GM23338 (cell line): ENCODE measurements at regions not wholly inside any gene's neighbourhood (a gene's known extent, or its start where the extent isn't known, plus 50 kb on each side); places are given as distances from the start of the nearest gene placed in this dataset.

ENCODE experiments used
- ATAC-seq: fragments of 200-7000 bp; cut with Tn5 transposase; 3 replicates; pipeline ENCODE4 v1.9.1; 2020
- DNase-seq: peaks from one replicate; pipeline ENCODE4 v3.0.0-alpha.2; 2015; ENCODE audit warnings: low spot score
- H2AFZ ChIP-seq: fragments of 200-600 bp; sonication (generic); 2 replicates; pipeline ENCODE4 v1.8.0; 2016; ENCODE audit warnings: antibody characterized with exemption, mild to moderate bottlenecking, moderate library complexity
- H3F3A ChIP-seq: fragments of 200-600 bp; sonication (generic); replicated peaks from 2 replicates; pipeline ENCODE4 v1.8.0; 2017; ENCODE audit warnings: antibody characterized with exemption, mixed run types, low read depth
- H3K27ac ChIP-seq: fragments of 200-600 bp; sonication (generic); 2 replicates; pipeline ENCODE4 v1.6.1; 2016; ENCODE audit warnings: low read depth
- H3K27me3 ChIP-seq: fragments of 200-600 bp; sonication (generic); 2 replicates; pipeline ENCODE4 v1.8.0; 2016; ENCODE audit warnings: mild to moderate bottlenecking, mixed run types, moderate library complexity; ENCODE audit not compliant: insufficient read depth
- H3K36me3 ChIP-seq: fragments of 200-600 bp; sonication (generic); 2 replicates; pipeline ENCODE4 v1.8.0; 2016; ENCODE audit warnings: mild to moderate bottlenecking; ENCODE audit not compliant: insufficient read depth
- H3K4me1 ChIP-seq: fragments of 200-600 bp; sonication (generic); 2 replicates; pipeline ENCODE4 v1.8.0; 2016; ENCODE audit warnings: mild to moderate bottlenecking, moderate library complexity; ENCODE audit not compliant: insufficient read depth
- H3K4me2 ChIP-seq: fragments of 200-600 bp; sonication (generic); 2 replicates; pipeline ENCODE4 v1.7.1; 2017; ENCODE audit warnings: mixed run types
- H3K4me3 ChIP-seq: fragments of 200-600 bp; sonication (generic); 2 replicates; pipeline ENCODE4 v1.6.1; 2016; ENCODE audit warnings: mixed run types
- H3K79me2 ChIP-seq: fragments of 200-600 bp; sonication (generic); replicated peaks from 2 replicates; pipeline ENCODE4 v1.8.0; 2017; ENCODE audit warnings: mild to moderate bottlenecking; ENCODE audit not compliant: insufficient read depth
- H3K9me2 ChIP-seq: fragments of 200-600 bp; sonication (generic); 2 replicates; pipeline ENCODE4 v1.8.0; 2017; ENCODE audit not compliant: insufficient read depth
- H4K20me1 ChIP-seq: fragments of 200-600 bp; sonication (generic); replicated peaks from 2 replicates; pipeline ENCODE4 v1.8.0; 2017; ENCODE audit warnings: mild to moderate bottlenecking; ENCODE audit not compliant: insufficient read depth
- H3K27ac Mint-ChIP-seq: 2 replicates; pipeline ENCODE4 v1.8.0; 2020; ENCODE audit warnings: inconsistent platforms, mild to moderate bottlenecking, moderate library complexity, mixed read lengths
- H3K27me3 Mint-ChIP-seq: 3 replicates; pipeline ENCODE4 v1.8.0; 2022; ENCODE audit warnings: low read depth, mild to moderate bottlenecking, moderate library complexity, mixed read lengths, inconsistent platforms; ENCODE audit not compliant: insufficient read depth, poor library complexity
- H3K36me3 Mint-ChIP-seq: 3 replicates; pipeline ENCODE4 v1.8.0; 2021; ENCODE audit warnings: low read depth, mild to moderate bottlenecking, inconsistent platforms, moderate library complexity, mixed read lengths
- H3K4me1 Mint-ChIP-seq: 3 replicates; pipeline ENCODE4 v1.8.0; 2020; ENCODE audit warnings: mild to moderate bottlenecking, inconsistent platforms, mixed read lengths
- H3K4me3 Mint-ChIP-seq: 3 replicates; pipeline ENCODE4 v1.8.0; 2021; ENCODE audit warnings: moderate library complexity, mild to moderate bottlenecking, inconsistent platforms, mixed read lengths
- H3K9me3 Mint-ChIP-seq: 3 replicates; pipeline ENCODE4 v1.8.0; 2020; ENCODE audit warnings: moderate library complexity, mild to moderate bottlenecking, inconsistent platforms, mixed read lengths
- CREB1 ChIP-seq: fragments of 250-450 bp; sonication (Bioruptor Pico); IDR thresholded peaks from 2 replicates; pipeline ENCODE4 v1.5.0; 2020; ENCODE audit warnings: low read depth, mild to moderate bottlenecking, moderate library complexity
- CTCF ChIP-seq, 2 experiments: fragments of 200-600 bp in 1 of 2; sonication (generic) in 1 of 2; conservative IDR thresholded peaks; 2 replicates each; pipeline versions ENCODE4 v1.5.1 to v1.6.1; 2016 to 2017; ENCODE audit warnings: antibody characterized with exemption in 2 of 2, low read depth in 2 of 2, mild to moderate bottlenecking in 2 of 2, moderate library complexity in 1 of 2
- ETS1 ChIP-seq: IDR thresholded peaks from 2 replicates; pipeline ENCODE4 v1.6.1; 2016; ENCODE audit warnings: antibody characterized with exemption
- EZH2 ChIP-seq: fragments of 200-600 bp; sonication (generic); IDR thresholded peaks from one replicate; pipeline ENCODE4 v1.8.0; 2017; ENCODE audit warnings: antibody characterized with exemption, mild to moderate bottlenecking, low read depth; ENCODE audit not compliant: unreplicated experiment
- EZH2phosphoT487 ChIP-seq: fragments of 200-600 bp; sonication (generic); IDR thresholded peaks from one replicate; pipeline ENCODE4 v1.8.1; 2018; ENCODE audit warnings: antibody characterized with exemption; ENCODE audit not compliant: unreplicated experiment
- JUNB ChIP-seq: IDR thresholded peaks from one replicate; pipeline ENCODE4 v1.6.1; 2016; ENCODE audit warnings: antibody characterized with exemption; ENCODE audit not compliant: unreplicated experiment
- NANOG ChIP-seq: IDR thresholded peaks from 2 replicates; pipeline ENCODE4 v1.6.1; 2016; ENCODE audit warnings: antibody characterized with exemption, borderline replicate concordance
- POLR2AphosphoS5 ChIP-seq: IDR thresholded peaks from 2 replicates; pipeline ENCODE4 v1.6.1; 2016; ENCODE audit warnings: antibody characterized with exemption, low read depth
- REST ChIP-seq: IDR thresholded peaks from one replicate; pipeline ENCODE4 v1.6.1; 2018; ENCODE audit warnings: antibody characterized with exemption; ENCODE audit not compliant: unreplicated experiment
- STAT1 ChIP-seq: IDR thresholded peaks from one replicate; pipeline ENCODE4 v1.6.1; 2016; ENCODE audit warnings: antibody characterized with exemption; ENCODE audit not compliant: unreplicated experiment
- ZNF114 ChIP-seq: fragments of 250-450 bp; sonication (Bioruptor Pico); IDR thresholded peaks from 2 replicates; pipeline ENCODE4 v1.5.0; 2020; ENCODE audit warnings: mild to moderate bottlenecking, moderate library complexity
- ZNF331 ChIP-seq: fragments of 250-450 bp; sonication (Bioruptor Pico); IDR thresholded peaks from 2 replicates; pipeline ENCODE4 v1.5.0; 2020; ENCODE audit warnings: low read depth, mild to moderate bottlenecking, moderate library complexity
- ZNF462 ChIP-seq: fragments of 250-450 bp; sonication (Bioruptor Pico); IDR thresholded peaks from 2 replicates; pipeline ENCODE4 v1.5.0; 2020; ENCODE audit warnings: mild to moderate bottlenecking, moderate library complexity

- Histone ChIP-seq H3K36me3 (no peaks in the 10 kb centered on the region), H3K4me2 (no peak overlapping the region), H3K79me2 (no peaks in the 10 kb centered on the region), H3F3A (no peaks in the 10 kb centered on the region), H3K27ac (no peak overlapping the region), H3K4me3 (no peak overlapping the region), H4K20me1 (no peaks in the 10 kb centered on the region), H2AFZ (no peak overlapping the region), H3K9me2 (no peaks in the 10 kb centered on the region), H3K27me3 (no peaks in the 10 kb centered on the region), H3K4me1 (no peaks in the 10 kb centered on the region)
- H3K36me3 Mint-ChIP-seq = peaks cover 6% of the 10 kb centered on the region
- no peak for ATAC-seq
- H3K4me1 Mint-ChIP-seq = no peaks in the 10 kb centered on the region
- no peak for DNase-seq
- TF ChIP-seq CREB1 (CRISPR knock-in tag) (no peak), CTCF (conservative IDR thresholded peaks at IDR 0.05; ENCODE audit: low read depth in 2 of 2) (no peak), ZNF114 (CRISPR knock-in tag) (no peak), ZNF462 (CRISPR knock-in tag) (no peak), STAT1 (no peak), ZNF331 (CRISPR knock-in tag) (no peak), REST (no peak), JUNB (no peak), EZH2 (no peak), POLR2AphosphoS5 (no peak), NANOG (no peak), EZH2phosphoT487 (no peak), ETS1 (no peak)
- peaks cover 87% of the 10 kb centered on the region for H3K9me3 Mint-ChIP-seq
- no peak overlapping the region for H3K27ac Mint-ChIP-seq
- H3K4me3 Mint-ChIP-seq = no peak overlapping the region
- H3K27me3 Mint-ChIP-seq = peaks cover 2% of the 10 kb centered on the region
Observed at GRCh38 chr10:131533846-131534526, 222.5 kb upstream of the TCERG1L start.
